ENCODE measurements at regions not wholly inside any gene's neighbourhood (a gene's known extent, or its start where the extent isn't known, plus 50 kb on each side); places are given as distances from the start of the nearest gene placed in this dataset.
"Not testable (repeated sequence)": the region's sequence is repeated elsewhere in the genome, so short reads cannot be mapped to it uniquely, and the experiment has no call there.

DNA sequence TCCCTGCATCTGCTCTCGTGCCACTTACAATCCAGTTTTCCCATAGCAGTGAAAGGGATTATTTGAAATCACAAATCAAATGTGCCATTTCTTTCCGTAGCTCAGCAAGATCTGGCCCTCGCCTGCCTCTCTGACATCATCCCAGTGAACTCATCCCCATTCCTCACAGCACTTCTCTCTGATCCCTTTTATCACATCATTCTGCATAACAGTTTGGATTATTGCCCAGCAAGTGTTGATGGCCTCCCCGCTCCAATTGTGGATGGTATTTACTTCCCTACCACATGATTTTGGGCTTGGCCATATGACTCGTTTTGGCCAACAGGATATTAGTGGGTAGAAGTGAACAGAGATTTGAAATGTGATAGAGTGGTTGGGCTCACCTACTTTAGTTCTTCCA is 185.0 kb downstream of the NPIPA7 start:
- DNase-seq (ENCODE audit: low spot score), result not testable (repeated sequence)

DNA sequence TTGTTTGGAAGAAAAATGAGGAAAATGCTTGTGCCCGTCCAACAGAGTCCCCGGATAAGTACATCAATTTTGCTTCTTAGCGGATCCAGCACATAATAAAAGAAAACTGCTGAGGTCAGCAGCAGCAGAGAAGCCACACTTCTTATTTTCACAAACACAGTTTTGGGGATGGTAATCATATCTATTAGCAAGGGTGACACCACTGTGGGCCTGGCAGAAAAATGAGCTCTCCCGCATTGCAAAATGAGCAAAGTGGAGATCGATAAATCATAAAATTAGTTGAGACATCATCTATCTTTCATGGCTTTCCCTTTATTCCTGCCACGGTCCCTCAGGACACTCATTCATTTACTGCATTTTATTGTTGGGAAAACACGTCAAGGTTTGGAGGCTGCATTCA is 186.4 kb downstream of the NPIPA7 start:
- DNase-seq (ENCODE audit: low spot score), result not testable (repeated sequence)

DNA sequence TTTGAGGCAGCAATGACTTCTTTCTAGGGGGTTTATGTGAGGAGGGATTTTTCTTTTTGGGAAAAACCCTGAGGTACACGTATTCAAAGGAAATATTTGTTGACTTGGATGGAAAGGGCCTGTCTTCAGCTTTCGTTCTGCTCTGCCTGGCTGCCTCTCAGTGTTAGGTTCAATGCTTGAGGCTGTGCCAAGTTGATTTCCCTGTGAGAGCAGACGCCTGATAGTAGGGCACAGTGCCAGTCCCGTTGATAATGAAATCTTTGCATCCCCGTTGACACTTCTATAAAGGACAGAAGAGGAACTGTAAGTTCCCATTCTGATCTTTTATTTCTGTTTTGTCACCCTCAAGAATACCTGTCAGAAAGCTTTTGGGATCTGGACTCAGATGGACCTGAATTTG is 191.1 kb downstream of the NPIPA7 start:
- DNase-seq (ENCODE audit: low spot score), result not testable (repeated sequence)

DNA sequence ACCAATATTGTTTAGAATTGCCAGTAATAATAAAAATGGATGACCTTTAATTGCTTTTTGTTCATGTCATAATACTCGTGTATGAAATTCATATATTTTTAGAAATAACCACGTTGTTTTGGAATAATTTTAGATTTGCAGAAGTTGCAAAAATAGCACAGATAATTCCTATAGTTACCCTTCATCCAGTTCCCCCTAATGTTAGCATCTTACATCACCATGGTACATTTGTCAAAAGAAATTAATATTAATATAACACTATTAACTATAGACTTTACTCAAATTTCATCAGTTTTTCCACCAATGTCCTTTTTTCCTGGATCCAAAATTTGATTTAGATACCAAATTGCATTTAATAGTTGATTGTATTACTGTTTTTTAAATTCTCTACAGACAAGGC is 191.9 kb downstream of the NPIPA7 start:
- DNase-seq (ENCODE audit: low spot score), result not testable (repeated sequence)

DNA sequence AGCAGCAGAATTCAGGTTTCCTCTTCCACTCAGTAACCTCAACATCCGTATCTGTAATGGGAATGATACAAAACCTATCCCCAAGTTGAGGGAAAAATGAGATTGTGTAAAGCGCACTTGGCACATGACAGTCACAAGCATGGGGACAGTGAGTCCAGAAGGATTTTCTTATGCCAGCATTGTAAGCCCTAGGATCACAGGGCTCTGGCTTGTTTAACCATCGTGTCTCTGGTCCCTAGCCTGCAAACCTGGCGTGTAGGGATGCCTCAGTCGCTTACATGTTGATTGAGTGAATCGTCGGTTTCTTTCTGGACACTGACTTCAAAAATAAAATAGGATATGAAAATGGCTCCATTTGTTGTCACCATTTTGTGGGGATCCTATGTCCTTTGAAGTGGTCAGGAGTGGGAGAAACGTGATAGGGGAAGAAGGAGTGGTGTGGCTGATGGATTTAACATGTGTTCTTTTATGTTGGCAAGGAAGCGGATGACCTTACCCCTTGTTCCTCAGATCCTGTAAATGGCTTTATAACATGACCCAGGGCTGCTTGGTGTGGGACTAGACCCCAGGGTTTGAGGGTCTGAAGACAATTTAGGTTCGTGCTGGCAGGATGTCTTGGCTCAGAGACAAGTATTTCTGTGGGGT is 193.3 kb downstream of the NPIPA7 start:
- DNase-seq (ENCODE audit: low spot score), result not testable (repeated sequence)

DNA sequence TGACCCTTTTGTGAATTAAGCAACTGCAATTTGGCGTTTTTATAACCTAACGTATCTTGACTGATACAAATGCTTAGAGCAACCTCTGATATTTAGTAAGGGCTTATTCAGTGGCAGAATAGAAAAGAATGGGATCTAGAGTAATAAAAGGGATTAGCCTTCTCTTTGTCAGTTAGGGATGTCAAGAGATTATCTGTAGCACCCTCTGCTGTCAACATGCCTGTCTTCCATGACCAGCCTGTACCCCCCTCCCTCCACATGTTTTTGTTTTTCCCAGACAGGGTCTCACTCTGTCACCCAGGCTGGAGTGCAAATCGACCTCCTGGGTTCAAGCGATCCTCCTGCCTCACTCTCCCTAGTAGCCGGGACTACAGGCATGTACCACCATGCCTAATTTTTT is 198.1 kb downstream of the NPIPA7 start:
- not testable (repeated sequence) for DNase-seq (ENCODE audit: low spot score)

DNA sequence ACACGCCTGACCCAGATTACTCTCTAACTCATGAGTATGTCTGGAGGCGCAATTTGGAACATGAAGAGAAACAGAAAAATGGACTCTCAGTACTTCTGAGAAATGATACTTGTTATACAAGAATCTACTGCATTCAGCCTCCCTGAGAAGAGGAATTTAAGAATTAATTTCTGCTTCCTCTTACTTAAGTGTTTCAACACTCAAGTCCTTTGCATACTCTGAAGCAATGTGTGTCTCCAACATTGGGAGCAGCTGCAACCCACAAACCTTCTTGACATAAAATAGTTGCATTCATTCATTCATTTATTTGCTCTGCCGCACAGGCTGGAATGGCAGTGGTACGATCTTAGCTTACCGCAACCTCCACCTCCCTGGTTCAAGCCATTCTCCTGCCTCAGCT is 199.8 kb downstream of the NPIPA7 start:
- no peak for DNase-seq (ENCODE audit: low spot score)

DNA sequence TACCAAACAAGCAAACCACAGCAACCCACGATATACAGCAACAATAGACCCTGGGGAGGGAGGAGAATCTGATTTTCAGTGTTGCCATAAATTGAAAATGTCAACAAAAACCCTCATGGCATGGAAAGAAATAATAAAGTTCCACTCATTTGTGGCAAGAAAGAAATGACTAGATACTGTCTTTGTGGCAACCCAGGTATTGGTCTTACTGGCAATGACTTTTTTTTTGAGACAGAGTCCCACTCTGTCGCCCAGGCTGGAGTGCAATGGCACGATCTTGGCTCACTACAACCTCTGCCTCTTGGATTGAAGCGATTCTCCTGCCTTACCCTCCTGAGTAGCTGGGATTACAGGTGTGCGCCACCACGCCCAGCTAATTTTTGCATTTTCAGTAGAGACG is 204.0 kb downstream of the NPIPA7 start:
- not testable (repeated sequence) for DNase-seq (ENCODE audit: low spot score)

DNA sequence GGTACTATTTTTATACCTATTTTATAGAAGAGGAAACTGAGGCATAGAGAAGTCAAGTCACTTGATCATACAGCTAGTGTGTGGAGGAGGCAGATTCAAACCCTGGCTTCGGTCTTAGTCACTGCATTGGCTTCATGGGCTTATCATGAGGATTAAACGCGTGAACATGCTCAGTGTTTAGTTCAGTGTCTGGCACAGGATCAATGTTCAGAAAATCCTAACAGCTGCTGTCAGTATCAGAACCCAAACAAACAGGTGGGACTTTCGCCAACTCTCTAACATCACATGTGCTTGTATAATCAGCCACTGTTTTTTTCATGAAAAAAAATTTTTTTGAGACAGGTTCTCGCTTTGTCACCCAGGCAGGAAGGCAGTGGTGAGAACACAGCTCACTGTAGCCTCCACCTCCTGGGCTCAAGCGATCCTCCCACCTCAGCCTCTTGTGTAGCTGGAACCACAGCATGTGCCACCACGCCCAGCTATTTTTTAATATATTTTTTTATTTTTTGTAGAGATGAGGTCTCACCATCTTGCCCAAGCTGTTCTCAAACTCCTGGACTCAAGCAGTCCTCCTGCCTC is 207.2 kb downstream of the NPIPA7 start:
- DNase-seq (ENCODE audit: low spot score), result not testable (repeated sequence)

DNA sequence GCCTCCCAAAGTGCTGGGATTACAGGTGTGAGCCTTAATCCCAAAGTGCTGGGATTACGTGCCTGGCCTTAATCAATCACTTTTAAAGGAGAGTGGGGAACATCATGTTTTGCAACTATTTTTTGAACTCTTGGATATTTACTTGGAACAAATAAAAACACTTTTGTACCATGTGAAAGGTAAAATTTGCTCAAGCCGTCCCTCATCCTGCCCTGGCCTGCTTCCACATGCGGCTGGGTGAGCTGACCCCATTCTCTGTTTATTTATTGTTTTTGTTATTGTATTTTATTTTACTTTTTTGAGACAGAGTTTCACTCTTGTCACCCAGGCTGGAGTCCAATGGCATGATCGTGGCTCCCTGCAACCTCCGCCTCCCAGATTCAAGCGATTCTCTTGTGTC is 208.0 kb downstream of the NPIPA7 start:
- DNase-seq (ENCODE audit: low spot score), result not testable (repeated sequence)

DNA sequence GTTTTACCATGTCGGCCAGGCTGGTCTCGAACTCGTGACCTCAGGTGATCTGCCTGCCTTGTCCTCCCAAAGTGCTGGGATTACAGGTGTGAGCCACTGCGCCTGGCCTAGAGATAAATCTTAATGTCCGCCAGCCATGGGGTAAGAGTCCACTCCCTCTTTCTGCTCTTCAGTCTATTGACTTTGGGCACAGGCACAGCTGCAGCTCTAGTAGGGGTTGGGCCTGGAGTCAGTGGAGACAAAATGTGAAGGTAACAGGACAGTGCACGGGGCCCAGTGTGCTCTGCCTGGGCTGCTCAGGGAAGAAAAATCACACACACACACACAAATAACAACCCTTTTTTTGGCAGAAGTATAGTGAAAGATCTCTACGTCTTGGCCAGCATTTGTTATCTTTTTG is 209.5 kb downstream of the NPIPA7 start:
- not testable (repeated sequence) for DNase-seq (ENCODE audit: low spot score)

DNA sequence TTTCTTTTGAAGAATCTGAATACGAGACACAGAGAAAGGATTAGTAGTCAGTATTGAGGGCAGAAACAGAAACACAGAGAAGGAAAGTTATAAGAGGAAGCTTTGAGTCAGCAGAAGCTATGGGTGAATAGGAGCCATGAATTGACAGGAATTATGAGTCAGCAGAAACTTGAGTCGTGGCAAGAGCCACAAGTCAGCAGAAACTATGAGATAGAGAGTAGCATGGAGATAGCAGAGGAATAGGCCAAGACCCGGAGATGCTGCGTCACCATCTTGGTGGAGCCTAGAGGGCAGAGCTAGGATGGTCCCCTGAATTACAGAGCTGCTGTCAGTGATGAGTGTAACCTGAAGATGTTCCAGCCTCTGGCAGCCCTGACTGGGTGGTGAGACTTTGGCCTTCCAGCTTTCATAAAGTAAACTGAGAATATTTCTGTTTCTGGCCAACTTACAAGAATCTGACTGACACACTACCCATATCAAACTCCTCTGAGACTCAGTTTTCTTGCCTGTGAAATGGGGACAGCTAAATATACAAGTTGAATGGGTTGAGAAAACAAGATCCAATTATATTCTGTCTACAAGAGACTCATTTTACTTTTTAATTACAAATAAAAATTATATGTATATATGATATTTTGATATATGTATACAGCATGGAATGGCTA is 211.8 kb downstream of the NPIPA7 start:
- DNase-seq (ENCODE audit: low spot score), result not testable (repeated sequence)

DNA sequence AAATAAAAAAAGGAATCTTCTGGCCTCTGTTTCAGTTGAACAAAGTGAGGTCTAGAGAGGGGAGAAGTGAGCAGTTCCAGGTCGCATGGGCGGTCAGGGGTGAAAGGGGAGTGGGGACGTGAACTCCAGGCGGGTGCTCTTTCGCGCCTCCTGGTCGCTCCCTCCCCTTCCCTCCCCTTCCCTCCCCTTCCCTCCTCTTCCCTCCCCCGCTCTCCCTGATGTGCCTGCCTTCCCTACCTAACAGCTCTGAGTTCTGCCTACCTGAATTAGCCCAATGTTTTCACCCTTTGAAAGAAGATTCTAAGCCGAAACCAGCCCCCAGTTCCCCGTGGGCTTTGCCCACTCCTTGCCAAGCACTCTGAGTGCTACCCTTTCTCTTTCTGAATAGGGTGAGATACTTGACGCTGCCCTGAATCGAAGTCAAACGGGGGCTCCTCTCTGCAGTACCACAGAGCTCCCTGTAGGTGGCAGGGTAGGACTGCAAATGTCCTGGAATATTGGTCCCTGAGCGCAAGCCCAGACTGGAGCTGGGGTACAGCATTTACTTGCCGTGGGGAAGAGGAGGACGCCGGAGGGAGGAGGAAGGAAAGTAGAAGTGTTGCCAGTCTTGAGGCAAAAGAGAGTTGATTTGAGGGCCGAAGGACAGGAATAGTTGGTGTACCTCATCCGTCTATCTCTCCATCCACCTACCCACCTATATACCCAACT is 214.4 kb downstream of the NPIPA7 start:
- not testable (repeated sequence) for DNase-seq (ENCODE audit: low spot score)

DNA sequence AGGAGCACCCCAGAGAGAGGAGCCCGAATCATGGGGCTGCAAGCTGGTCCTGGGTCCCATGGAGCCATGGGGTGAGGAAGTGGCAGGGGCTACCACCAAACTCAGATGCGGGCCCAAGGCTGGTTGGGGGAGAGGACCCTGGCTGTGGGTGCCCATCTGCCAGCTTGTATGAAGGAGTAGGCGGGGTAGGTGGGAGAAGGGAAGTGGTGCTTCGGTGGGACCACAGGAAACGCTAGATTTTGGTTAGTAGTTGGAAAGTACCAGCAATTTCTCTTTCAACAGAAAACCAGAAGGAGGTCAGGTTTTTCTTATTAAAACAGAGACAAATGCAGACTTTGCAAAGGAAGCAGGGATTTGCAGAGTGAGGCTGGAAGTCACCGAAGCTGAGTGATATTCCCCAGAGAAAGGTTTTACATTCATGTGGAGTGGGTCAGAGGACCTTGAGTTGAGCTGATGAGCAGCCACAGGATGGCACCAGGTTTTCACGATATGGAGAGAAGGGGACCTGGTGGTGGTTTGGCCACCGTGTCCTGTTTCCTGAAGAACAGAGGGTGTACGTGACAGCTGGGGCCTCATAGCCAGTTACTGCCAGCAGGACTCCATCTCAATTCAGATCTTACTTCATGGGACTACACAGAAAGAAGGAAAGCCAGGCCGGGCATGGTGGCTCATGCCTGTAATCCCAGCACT is 216.2 kb downstream of the NPIPA7 start:
- not testable (repeated sequence) for DNase-seq (ENCODE audit: low spot score)

DNA sequence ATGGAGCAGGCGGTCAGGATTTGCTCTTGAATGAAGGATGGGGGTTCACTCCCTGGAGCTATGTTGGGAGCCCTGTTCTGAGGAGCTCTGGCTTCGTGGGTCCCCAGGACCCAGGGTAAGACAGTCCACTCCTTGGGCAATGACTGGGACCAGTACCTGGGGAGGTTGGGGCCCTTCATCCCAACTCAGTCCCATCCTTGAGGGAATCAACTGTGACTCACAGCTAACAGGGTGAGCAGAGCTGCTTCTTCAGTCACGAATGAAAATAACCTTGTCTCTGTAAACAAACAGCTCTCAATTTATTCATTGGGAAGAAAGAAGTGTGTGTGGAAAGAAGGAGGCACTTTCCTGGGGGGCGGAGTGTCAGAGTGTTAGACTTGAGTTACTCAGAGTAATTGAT is 222.3 kb downstream of the NPIPA7 start:
- DNase-seq (ENCODE audit: low spot score), result not testable (repeated sequence)

DNA sequence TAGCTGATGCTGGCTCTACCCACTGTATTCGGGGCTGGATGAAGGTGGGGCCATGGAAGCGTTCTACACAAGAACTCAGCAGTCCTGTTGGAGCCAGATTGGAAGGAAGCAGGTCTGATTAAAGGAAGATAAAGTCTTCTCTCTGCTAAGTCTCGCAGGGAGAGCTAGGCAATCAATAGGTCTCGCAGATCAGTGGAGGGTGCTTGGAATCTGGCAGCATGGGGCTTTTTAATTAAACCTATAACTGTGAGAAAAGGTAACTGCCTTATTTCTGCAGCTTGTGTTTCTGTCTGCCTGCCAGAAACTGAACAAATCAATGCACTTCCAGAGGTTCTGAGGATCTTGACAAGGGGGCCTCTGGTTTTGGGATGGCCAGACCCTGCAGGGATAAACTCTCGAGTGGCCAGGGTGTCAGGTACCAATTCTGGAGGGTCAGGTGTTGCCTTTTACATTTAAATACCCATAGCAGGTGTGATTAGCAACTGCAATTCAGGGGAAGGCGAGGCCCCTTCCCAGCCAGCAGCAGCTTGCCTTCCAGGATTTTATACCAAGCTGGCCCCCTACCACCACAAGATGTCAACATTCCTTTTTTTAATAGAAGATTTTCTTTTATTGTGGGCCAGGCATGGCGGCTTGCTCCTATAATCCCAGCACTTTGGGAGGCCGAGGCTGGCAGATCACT is 228.6 kb downstream of the NPIPA7 start:
- DNase-seq (ENCODE audit: low spot score), result not testable (repeated sequence)

DNA sequence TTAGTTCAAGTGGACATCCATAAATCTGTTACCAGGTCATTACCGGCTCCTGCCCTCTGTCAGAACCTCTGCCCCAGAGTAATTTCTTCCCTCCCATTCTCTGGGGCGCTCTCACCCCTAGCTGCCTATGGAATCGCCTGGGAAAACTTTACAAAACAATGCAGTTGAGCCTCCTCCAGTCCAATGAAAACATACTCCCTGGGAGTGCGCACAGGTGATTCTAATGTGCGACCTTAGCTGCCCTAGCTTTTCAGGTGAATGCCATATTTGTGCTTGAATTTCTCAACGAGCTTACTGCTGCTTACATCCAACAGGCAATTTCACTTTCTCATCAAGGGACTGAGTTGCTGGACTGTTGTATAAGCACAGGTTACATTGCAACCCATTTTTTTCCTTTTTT is 230.7 kb downstream of the NPIPA7 start:
- not testable (repeated sequence) for DNase-seq (ENCODE audit: low spot score)

DNA sequence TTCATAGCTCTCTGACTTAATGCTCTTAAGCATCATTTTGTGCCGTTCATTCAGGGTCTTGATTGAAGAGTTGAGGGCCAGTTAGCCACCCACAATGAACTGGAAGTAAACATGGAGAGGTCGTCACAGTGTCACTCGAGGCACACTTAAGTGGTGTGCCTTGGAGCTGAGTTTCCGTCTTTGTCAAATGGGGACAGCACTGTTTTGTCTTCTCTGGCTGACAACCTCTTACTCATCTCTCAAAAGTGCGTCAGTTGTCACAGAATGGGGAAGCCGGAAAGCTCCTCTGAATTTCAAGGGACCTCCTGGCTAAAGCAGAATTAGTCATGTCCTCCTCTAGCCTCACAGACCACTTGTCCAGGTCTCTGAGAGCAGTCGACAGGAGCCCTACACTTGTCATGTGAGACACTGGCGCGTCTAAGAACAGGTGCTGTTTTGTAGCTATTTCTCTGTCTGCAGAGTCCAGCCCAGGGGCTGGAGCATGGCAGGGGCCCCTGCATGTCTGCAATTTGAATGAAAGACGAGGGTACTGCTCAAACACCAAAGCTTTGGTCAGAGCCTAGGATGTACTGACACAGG is 231.5 kb downstream of the NPIPA7 start:
- not testable (repeated sequence) for DNase-seq (ENCODE audit: low spot score)

DNA sequence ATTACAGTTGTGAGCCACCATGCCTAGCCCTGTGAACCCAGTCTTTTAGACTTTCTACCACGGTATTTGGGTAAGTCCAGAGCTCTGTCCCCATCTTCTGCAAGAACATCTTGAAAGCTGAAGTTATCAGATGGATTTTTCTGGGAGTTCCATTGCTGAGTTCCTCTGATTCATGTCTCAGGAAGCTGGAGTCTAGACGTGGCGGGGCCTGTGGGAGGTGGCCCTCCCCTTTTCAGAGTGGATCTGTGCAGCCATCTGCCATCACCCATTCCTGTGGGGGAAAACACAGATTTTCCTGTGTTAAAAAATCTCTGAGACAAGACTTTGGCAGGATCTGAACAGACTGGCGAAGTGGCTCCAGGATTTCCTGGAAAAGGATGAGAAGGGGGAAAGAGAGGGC is 234.3 kb downstream of the NPIPA7 start:
- DNase-seq (ENCODE audit: low spot score), result not testable (repeated sequence)

DNA sequence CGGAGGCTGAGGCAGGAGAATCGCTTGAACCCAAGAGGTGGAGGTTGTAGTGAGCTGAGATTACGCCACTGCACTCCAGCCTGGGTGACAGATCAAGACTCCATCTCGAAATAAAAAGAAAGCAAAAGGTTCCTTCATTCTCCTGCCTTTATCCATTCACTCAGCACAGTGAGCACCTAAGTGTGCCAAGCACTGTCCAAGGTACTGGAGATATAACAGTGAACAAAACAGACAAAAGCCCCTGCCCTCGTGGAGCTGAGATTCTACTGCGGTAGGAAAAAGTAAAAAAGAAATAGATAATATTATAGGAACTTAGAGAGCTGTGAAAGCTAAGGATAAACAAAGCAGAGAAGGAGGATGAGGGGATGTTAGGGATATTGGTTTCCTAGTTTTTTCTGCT is 235.5 kb downstream of the NPIPA7 start:
- DNase-seq (ENCODE audit: low spot score), result not testable (repeated sequence)

DNA sequence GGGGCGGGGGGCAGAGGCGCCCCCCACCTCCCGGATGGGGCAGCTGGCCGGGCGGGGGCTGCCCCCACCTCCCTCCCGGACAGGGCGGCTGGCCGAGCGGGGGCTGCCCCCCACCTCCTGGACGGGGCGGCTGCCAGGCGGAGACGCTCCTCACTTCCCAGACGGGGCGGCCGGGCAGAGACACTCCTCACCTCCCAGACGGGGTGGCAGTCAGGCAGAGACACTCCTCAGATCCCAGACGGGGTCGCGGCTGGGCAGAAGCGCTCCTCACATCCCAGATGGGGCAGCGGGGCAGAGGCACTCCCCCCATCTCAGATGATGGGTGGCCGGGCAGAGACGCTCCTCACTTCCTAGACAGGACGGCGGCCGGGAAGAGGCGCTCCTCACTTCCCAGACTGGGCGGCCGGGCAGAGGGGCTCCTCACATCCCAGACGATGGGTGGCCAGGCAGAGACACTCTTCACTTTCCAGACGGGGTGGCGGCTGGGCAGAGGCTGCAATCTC is 240.1 kb downstream of the NPIPA7 start:
- DNase-seq (ENCODE audit: low spot score), result not testable (repeated sequence)

Measured in left forelimb (tissue), 1 donor.